Activated CD4-positive, alpha-beta T cell treated with anti-CD3 and anti-CD28 coated beads, Interleukin-2, Interleukin-4, amounts not matched to agents 100 ng/mL and 50 ng/mL, durations not matched to agents 16 hours and 8 hours (primary cell): ENCODE measurements at regions not wholly inside any gene's neighbourhood (a gene's known extent, or its start where the extent isn't known, plus 50 kb on each side); places are given as distances from the start of the nearest gene placed in this dataset.
"Not testable (repeated sequence)": the region's sequence is repeated elsewhere in the genome, so short reads cannot be mapped to it uniquely, and the experiment has no call there.

ENCODE experiments used
- DNase-seq: peaks from one replicate; pipeline ENCODE4 v3.0.0-alpha.2; 2020; ENCODE audit warnings: low spot score

DNA sequence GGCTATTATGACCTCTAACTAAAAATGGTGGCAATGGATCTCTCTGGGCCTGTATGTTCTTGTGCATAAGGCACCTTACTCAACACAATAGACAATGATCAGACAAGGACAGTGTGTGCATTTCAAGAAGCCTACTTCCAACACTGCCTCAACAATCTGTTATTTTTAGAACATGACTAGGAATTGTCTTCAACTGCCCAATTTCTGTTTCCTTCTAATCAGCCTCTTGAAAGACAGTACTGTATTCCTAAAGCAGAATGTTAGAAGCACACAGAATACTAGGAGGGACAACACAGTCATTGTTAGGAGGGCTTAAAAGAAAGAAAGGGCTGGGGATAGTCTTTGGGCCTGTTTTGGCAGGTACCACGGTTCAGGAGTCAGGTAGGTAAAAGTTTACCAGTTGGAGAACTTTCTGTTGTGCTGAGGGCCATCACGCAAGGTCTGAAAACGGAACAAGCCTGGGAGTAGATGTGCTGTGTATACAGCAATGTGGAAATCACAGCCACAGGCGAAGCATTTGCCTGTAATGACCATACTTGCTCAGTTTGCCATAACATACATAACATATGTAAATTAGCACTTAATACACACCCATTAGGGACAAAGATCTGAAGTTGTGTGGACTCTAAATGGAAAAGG is 100.8 kb upstream of the ATXN3L start:
- DNase-seq: no peak

DNA sequence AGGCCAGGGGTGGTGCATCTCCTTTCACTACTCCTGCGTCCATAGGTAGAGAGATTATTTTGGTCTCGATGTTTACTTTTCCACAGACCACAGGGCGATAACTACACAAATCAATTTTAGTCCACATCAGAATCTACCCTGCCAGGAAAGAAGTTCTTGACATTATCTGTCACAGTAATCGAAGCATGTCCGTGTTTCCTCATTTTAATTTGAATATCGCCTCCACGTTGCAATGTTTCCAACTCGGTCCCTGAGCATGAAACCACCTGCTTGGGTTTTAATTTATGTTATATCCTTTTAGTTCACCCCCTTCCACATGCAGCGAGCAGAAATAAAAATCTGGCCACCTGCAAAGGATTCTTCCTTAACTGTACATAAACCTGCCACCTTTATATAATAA is 100.1 kb upstream of the ATXN3L start:
- no peak for DNase-seq

DNA sequence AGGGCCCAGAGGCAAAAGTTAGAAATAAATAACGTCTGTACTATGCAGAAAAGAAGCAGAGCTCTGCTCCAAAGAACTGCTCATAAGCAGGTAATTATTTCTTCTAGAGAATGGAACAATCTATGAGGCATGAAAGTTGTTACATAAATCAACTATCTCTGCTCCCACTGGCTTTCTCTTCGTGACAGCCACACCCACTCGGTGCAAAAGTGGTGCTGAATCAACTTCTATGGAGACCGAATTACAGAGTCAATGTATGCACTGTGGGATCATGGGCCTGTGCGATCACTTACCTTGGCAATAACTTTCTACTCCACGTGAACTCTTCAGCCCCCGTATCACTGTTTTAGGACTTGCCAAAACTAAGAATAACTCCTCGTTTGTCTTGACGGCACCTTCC is 99.4 kb upstream of the ATXN3L start:
- DNase-seq: no peak

DNA sequence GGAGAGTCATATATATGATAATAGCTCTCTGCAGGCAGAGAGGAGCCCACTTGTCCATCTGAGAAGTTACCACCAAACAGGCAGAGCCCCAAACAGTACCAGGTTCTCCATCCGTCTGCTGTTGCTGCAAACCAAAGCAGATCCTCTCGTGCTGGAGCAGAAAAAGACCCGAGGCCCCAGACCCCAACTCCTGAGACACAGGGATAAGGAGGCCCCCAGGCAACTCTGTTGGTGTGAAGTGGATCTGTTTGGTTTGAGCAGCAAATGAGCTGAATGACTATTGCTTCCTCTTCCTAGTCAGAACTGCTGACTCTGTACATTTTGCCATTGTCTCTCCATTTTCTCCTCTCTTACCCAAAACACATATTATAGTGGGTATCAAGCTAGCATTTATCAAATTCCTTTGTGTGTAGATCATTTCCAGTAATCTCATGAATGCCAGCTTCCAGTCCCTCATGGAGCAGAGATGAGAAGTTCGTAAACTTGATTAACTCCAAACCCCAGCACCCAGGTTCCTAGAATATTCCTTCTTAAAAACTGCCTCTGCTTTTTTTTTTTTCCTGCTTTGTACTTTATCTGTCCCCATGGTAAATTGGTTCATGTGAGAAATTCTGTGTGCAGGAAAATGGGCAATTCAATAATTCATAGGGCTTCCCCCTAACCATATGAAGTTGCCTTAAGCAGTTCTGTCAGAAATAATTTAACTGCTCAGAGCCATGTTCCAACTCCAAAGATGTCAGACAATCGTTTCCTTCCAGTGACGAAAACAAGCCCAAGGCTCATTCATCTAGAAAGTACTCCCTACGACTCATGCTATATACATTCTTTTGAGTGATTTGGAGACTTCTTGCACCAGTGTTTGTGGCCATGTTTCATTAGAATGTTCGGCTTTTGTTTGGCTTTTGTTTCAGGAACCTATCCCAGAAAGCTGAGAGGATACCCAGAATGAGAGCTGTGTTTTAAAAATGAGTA is 98.6 kb upstream of the ATXN3L start:
- DNase-seq: peak; percentile 6

DNA sequence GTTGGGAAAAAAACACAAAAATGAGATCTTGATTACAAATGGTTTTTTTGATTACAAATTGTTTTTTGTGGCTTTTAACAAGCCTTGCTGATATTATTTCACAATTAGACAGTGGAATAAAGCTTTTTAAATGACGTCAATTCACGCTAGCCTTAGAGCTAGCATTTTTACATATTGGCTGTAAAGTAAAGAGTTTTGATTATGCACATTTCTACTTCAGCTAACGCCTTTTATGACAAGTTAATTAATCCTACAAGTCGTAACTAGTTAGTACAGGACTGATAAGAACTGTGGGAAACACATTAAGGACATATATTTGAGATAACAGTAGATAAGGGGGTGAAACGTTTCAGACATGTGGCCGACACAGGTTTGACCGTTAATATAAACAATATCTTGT is 95.7 kb upstream of the ATXN3L start:
- DNase-seq: no peak

DNA sequence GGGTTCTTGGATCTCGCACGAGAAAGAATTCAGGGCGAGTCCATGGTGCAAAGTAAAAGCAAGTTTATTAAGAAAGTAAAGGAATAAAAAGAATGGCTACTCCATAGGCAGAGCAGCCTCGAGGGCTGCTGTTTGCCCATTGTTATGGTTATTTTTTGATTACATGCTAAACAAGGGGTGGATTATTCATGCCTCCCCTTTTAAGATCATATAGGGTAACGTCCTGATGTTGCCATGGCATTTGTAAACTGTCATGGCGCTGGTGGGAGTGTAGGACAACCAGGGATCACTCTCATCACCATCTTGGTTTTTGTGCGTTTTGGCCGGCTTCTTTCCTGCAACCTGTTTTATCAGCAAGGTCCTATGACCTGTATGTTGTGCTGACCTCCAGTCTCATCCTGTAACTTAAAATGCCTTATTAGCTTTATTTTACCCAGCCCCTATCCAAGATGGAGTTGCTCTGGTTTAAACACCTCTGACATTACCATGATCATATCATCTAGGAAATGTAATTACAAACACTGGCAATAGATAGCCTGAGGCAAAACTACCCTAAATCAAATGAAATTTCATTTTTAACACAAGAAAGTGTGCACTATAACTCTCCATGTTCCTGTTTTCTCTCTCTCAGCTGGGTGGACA is 94.3 kb upstream of the ATXN3L start:
- no peak for DNase-seq

DNA sequence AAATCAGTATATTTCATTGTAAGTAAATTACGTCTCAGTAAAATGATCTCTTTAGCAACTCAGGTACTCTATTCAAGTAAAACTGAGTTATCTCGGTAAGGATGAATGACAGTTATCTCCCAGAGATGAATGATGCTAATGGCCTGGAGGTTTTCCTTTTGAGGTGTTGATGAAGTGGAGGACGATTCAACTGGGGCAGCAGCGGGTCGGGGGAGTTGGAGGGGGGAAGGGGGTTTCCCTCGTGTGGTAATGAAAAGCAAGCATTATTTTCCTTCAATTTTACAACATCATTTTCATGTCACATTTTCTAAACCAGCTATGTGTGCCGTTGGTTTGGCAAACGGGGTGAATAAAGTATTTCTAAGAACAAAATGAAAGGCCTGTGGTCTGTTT is 92.4 kb upstream of the ATXN3L start:
- no peak for DNase-seq

DNA sequence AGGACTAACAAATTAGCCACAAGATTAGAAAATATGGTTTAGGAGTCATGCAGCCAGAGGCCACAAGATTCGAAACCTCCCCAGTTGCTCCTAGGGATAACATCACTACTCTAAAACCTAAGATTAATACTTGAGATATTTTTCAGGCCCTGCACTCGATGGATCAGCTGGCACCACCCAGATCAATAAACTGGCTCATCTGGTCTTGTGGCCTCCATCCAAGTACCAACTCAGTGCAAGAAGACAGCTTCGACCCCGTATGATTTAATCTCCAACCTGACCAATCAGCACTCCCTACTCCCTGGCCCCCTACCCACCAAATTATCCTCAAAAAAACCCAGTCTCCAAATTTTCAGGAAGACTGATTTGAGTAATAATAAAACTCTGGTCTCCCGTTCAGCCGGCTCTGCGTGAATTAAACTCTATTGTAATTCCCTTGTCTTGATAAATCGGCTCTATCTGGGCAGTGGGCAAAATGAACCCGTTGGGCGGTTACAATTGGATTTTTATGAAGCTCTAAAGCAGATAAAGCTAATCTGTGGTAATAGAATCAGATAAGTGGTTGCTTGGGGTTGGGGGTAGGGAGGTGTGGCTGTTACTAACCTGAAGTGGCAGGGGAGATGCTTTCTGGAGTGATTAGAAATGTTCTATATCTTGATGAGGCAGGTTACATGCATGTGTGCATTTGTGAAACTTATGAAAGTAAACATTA is 91.8 kb upstream of the ATXN3L start:
- DNase-seq: no peak

DNA sequence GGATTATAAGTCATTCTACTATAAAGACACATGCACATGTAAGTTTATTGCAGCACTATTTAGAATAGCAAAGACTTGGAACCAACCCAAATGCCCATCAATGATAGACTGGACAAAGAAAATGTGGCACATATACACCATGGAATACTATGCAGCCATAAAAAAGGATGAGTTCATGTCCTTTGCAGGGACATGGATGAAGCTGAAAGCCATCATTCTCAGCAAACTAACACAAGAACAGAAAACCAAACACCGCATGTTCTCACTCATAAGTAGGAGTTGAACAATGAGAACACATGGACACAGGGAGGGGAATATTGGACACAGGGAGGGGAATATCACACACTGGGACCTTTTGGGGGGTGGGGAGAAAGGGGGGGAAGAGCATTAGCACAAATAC is 88.7 kb upstream of the ATXN3L start:
- not testable (repeated sequence) for DNase-seq

DNA sequence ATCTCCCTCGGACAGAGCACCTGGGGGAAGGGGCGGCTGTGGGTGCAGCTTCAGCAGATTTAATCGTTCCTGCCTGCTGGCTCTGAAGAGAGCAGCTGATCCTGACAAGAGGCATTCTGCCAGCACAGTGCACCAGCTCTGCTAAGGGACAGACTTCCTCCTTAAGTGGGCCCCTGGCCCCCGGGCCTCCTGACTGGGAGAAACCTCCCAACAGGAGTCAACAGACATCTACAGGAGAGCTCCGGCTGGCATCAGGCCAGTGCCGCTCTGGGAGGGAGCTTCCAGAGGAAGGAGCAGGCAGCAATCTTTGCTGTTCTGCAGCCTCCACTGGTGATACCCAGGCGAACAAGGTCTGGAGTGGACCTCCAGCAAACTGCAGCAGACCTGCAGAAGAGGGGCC is 84.9 kb upstream of the ATXN3L start:
- DNase-seq: not testable (repeated sequence)

DNA sequence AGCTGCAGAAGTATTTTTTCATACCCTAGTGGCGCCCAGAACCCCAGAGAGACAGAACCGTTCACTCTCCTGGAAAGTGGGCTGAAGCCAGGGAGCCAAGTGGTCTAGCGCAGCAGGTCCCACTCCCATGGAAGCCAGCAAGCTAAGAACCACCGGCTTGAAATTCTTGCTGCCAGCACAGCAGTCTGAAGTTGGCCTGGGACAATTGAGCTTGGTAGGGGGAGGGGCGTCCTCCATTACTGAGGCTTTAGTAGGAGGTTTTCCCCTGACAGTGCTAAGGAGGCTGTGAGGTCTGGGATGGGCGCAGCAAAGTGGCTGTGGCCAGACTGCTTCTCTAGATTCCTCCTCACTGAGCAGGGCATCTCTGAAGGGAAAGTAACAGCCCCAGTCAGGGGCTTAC is 84.5 kb upstream of the ATXN3L start:
- DNase-seq: no peak

DNA sequence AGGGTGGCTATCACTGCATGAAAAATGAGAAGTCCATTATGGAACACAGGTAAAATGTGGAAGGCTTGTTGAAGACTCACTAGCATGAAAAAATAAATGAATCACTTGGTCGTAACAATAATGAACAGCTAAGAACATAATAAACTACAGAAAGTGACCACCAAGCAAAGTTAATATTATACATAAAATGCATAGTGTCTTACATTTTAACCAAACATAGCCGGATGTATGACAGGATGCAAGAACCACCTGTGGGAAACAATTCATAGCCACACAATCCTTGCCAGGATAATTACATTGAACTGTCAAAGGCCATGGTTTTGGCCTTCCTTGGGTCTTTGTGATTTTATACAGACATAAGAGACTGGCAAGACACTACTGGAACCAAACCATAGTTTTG is 81.9 kb upstream of the ATXN3L start:
- DNase-seq: no peak

DNA sequence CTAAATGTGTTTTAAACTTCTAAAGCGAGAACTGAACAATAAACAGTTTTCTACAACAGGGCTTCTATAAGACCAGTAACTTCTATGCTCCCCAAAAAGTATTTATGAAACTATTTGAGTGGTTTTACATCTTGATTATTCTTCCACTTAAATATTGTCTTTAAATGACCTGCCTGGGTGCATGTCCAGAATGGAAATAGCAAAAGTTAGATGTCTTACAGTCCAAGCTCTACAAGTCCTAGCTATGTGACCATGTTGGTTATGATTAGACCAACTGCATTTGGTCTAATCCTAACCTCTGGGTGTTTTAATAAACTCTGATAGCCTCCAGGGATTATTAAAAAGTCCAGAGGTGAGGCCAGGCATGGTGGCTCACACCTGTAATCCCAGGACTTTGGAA is 79.0 kb upstream of the ATXN3L start:
- DNase-seq: no peak

DNA sequence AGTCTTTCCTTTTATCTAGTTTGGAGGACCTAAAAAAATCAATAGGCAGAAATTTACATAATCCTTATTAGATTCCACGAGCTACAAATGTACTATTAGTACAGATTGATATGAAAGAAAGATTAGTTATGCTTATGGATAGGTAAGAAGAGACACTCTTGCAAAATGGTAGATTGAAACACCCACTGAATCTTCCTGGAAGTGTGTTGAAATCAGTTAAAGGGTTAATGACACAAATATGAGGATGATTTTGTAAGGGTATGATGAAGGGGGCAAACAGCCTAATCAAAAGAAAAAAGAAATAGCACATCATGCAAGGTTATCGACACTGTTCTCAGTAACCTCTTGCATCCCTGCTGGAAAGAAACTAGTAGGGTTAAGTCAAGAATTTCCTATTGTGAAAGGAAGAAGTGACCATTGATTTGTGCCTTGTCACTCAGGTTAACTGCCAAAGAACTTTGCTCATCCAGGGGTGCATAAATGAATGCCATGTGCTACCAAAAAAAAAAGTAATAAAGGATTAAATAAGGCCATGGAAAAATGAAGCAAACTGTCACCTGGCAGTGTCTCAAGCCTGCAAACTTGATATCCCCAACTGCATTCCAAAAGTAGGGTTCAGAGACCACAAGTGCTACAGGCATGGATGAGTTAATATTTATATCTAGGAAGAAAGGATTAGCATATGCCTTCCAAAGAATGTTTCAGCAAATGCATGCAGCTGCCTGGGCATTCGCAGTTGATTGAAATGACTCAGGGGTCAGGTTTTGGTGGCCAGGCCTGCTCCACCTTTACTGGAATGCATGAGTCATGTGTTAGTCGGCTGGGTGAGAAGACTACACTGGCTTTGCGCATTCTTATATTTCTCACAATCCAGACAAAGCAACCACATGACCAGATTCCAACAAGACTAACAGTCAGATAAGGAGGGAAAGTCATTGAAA is 78.3 kb upstream of the ATXN3L start:
- DNase-seq: peak; percentile 50

DNA sequence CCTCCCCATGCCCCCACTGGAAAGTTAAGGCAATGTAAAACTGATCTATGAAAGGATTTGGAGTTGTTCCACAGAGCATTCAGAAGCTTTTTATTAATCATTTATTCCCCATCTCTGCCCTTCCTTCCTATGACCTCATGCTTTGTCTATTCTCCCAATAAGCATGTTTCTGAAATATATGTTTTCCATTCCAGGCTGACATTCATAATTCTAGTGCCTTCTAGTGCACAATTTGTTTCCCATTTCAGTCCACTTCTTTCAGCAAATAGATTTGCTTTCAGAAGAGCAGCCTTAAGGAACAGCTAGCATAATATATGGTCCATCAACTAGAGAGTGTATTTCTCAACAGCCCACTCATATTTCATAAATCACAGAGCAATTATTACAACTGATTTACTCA is 77.1 kb upstream of the ATXN3L start:
- DNase-seq: no peak

DNA sequence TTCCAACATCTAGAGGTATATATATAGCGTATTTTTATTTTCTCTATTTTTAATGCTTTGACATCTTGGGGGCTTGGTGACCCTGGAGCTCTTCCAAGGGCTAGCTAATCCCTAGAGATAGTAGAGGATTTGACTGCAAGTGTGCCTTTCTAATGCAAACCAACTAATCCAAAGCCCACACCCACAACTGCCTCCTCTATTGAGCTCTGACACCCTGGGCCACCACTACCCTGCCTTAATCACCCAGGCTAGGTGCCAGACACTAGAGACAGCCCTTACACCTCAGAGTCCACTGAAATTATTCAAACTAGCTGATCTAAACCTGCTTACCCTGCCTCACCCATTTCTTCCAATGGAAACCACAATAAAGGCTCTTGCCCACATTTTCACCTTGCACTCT is 69.6 kb upstream of the ATXN3L start:
- DNase-seq: no peak

DNA sequence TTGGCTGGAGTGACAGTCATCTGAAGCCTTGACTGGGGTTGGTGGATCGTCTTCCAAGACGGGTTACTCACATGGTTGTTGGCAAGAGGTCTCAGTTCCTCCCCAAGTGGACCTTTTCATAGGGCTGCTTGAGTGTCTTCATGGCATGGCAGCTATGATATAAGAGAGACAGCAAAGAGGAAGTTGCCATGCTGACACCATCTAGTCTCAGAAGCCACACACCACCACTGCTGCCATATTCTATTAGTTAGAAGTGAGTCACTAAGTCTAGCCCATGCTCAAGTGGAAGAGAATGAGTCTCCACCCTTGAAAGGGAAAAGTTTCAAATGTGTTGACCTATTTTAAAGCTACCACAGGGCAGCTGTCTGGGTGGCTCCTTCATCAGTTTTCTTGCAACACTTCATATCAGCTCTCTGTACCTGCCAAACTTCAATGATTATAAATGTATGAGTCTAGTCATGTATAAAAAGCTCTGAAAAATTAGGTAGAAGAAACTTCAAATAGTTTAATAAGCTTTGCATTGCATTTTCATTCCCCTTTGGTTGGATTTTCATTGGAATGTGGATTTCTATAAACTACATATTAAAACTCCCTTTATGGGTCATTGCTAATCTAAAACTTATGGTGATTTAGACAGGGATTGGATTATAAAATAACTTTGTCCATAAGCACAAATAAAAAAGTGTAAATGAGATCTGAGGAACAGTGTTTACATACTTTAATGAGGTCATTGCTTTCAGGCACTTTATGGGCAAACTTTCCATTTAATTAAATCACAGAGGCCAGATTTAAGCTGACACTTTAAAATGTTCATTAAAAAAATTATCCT is 68.0 kb upstream of the ATXN3L start:
- DNase-seq: peak; percentile 30

DNA sequence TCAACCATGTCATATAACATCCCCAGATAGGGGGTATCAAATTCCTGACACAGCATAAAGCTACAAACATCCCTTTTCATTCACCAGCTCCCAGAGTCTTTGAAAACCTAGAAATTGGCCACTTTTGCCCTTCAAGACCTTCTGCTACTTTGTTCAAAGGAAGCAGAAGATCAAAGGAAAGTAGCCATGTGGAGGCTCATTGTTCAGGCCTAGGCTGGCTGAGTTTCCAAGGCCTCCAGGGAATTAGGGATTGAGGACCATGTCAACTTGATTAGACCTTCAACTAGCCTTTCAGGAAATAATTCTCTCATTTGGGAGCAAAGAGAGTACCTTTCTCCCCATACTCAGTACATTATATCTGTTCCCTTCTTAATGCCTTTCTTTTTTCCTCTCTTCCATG is 66.8 kb upstream of the ATXN3L start:
- no peak for DNase-seq

DNA sequence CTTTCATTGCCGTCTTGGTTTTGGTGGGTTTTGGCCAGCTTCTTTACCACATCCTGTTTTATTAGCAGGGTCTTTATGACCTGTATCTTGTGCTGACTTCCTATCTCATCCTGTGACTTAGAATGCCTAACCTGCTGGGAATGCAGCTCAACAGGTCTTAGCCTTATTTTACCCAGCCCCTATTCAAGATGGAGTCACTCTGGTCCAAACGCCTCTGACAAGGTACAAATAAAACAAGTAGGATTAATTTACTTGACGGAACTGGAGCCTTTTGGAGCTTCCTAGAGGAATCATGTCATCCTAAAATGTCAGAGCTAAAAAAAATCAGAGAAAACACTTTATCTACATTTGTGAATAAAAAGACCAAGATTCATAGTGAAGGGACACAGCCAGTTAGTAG is 66.2 kb upstream of the ATXN3L start:
- no peak for DNase-seq

DNA sequence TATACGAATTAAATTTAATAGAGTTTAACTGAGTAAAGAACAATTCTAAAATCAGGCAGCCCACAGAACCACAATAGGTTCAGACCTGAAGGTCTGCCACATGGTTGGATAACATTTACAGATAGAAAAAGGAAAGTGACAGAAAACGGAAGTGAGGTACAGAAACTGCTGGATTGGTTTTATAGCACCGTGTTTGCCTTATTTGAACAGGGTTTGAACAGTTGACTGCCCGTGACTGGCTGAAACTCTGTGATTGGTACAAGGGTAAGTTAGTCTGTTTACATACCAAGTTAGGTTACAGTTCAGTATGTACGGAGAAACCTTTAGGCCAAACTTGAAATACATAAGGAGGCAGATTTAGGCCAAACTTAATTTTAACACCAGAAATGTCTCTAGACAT is 64.1 kb upstream of the ATXN3L start:
- no peak for DNase-seq
